ENCODE measurements at regions not wholly inside any gene's neighbourhood (a gene's known extent, or its start where the extent isn't known, plus 50 kb on each side); places are given as distances from the start of the nearest gene placed in this dataset.
"Not testable (repeated sequence)": the region's sequence is repeated elsewhere in the genome, so short reads cannot be mapped to it uniquely, and the experiment has no call there.

GRCh38 chr2:111395350-111396128 lies 274.8 kb downstream of the BCL2L11 start:
- H3K27me3 Mint-ChIP-seq (ENCODE audit: low read depth); H3K36me3 Mint-ChIP-seq (ENCODE audit: low read depth); CTCF ChIA-PET; H3K4me3 Mint-ChIP-seq; intact Hi-C loops (cut with micrococcal nuclease); H3K9me3 Mint-ChIP-seq; H3K4me1 Mint-ChIP-seq (ENCODE audit: low read depth): not testable (repeated sequence)
- peak overlapping the region; percentile 60 for H3K27ac Mint-ChIP-seq
- DNase-seq: peak; percentile 87

- H3K4me1 Mint-ChIP-seq (ENCODE audit: low read depth); H3K9me3 Mint-ChIP-seq; H3K4me3 Mint-ChIP-seq; DNase-seq; H3K36me3 Mint-ChIP-seq (ENCODE audit: low read depth); CTCF ChIA-PET; H3K27me3 Mint-ChIP-seq (ENCODE audit: low read depth); H3K27ac Mint-ChIP-seq; intact Hi-C loops (cut with micrococcal nuclease): not testable (repeated sequence)
Measured at GRCh38 chr2:111400598-111401253, 280.0 kb downstream of the BCL2L11 start.

- H3K4me3 Mint-ChIP-seq; DNase-seq; H3K27me3 Mint-ChIP-seq (ENCODE audit: low read depth); intact Hi-C loops (cut with micrococcal nuclease); H3K9me3 Mint-ChIP-seq; H3K27ac Mint-ChIP-seq; CTCF ChIA-PET; H3K4me1 Mint-ChIP-seq (ENCODE audit: low read depth); H3K36me3 Mint-ChIP-seq (ENCODE audit: low read depth): not testable (repeated sequence)
Measured at GRCh38 chr2:111401270-111402140, 280.8 kb downstream of the BCL2L11 start.

GRCh38 chr2:111402450-111402849 lies 281.7 kb downstream of the BCL2L11 start:
- intact Hi-C loops (cut with micrococcal nuclease): not testable (repeated sequence)

GRCh38 chr2:111403287-111403686 lies 282.6 kb downstream of the BCL2L11 start:
- H3K4me1 Mint-ChIP-seq (ENCODE audit: low read depth); H3K36me3 Mint-ChIP-seq (ENCODE audit: low read depth); H3K27me3 Mint-ChIP-seq (ENCODE audit: low read depth); DNase-seq; intact Hi-C loops (cut with micrococcal nuclease); CTCF ChIA-PET; H3K27ac Mint-ChIP-seq; H3K9me3 Mint-ChIP-seq; H3K4me3 Mint-ChIP-seq: not testable (repeated sequence)

More at GRCh38 chr2:111402450-111402849, 281.7 kb downstream of the BCL2L11 start:
- H3K36me3 Mint-ChIP-seq (ENCODE audit: low read depth); H3K9me3 Mint-ChIP-seq; H3K27me3 Mint-ChIP-seq (ENCODE audit: low read depth); CTCF ChIA-PET; H3K27ac Mint-ChIP-seq; DNase-seq; H3K4me1 Mint-ChIP-seq (ENCODE audit: low read depth); H3K4me3 Mint-ChIP-seq: not testable (repeated sequence)

- CTCF ChIA-PET; H3K36me3 Mint-ChIP-seq (ENCODE audit: low read depth); intact Hi-C loops (cut with micrococcal nuclease); H3K9me3 Mint-ChIP-seq; H3K4me1 Mint-ChIP-seq (ENCODE audit: low read depth); H3K27ac Mint-ChIP-seq; H3K27me3 Mint-ChIP-seq (ENCODE audit: low read depth); H3K4me3 Mint-ChIP-seq; DNase-seq: not testable (repeated sequence)
Measured at GRCh38 chr2:111406616-111407015, 285.9 kb downstream of the BCL2L11 start.

- DNase-seq; intact Hi-C loops (cut with micrococcal nuclease); H3K27ac Mint-ChIP-seq; H3K36me3 Mint-ChIP-seq (ENCODE audit: low read depth); H3K4me1 Mint-ChIP-seq (ENCODE audit: low read depth); H3K4me3 Mint-ChIP-seq; CTCF ChIA-PET; H3K9me3 Mint-ChIP-seq; H3K27me3 Mint-ChIP-seq (ENCODE audit: low read depth): not testable (repeated sequence)
Measured at GRCh38 chr2:111407632-111408194, 287.0 kb downstream of the BCL2L11 start.

- H3K9me3 Mint-ChIP-seq; intact Hi-C loops (cut with micrococcal nuclease); H3K36me3 Mint-ChIP-seq (ENCODE audit: low read depth); H3K27me3 Mint-ChIP-seq (ENCODE audit: low read depth); H3K27ac Mint-ChIP-seq; H3K4me3 Mint-ChIP-seq; H3K4me1 Mint-ChIP-seq (ENCODE audit: low read depth); CTCF ChIA-PET; DNase-seq: not testable (repeated sequence)
Measured at GRCh38 chr2:111410868-111411406, 290.2 kb downstream of the BCL2L11 start.

GRCh38 chr2:111411867-111412681 lies 291.4 kb downstream of the BCL2L11 start:
- intact Hi-C loops (cut with micrococcal nuclease); H3K4me3 Mint-ChIP-seq; H3K36me3 Mint-ChIP-seq (ENCODE audit: low read depth); H3K9me3 Mint-ChIP-seq; DNase-seq; CTCF ChIA-PET; H3K4me1 Mint-ChIP-seq (ENCODE audit: low read depth); H3K27ac Mint-ChIP-seq; H3K27me3 Mint-ChIP-seq (ENCODE audit: low read depth): not testable (repeated sequence)

- H3K27ac Mint-ChIP-seq; CTCF ChIA-PET; H3K4me3 Mint-ChIP-seq; H3K4me1 Mint-ChIP-seq (ENCODE audit: low read depth); H3K9me3 Mint-ChIP-seq; H3K27me3 Mint-ChIP-seq (ENCODE audit: low read depth); DNase-seq; H3K36me3 Mint-ChIP-seq (ENCODE audit: low read depth); intact Hi-C loops (cut with micrococcal nuclease): not testable (repeated sequence)
Measured at GRCh38 chr2:111412841-111413650, 292.3 kb downstream of the BCL2L11 start.

- DNase-seq; CTCF ChIA-PET; H3K27ac Mint-ChIP-seq; H3K4me3 Mint-ChIP-seq; H3K27me3 Mint-ChIP-seq (ENCODE audit: low read depth); H3K4me1 Mint-ChIP-seq (ENCODE audit: low read depth); intact Hi-C loops (cut with micrococcal nuclease); H3K36me3 Mint-ChIP-seq (ENCODE audit: low read depth); H3K9me3 Mint-ChIP-seq: not testable (repeated sequence)
Measured at GRCh38 chr2:111413950-111414349, 293.2 kb downstream of the BCL2L11 start.
